HG03196 (cell line): ENCODE measurements at regions not wholly inside any gene's neighbourhood (a gene's known extent, or its start where the extent isn't known, plus 50 kb on each side); places are given as distances from the start of the nearest gene placed in this dataset.
"Not testable (repeated sequence)": the region's sequence is repeated elsewhere in the genome, so short reads cannot be mapped to it uniquely, and the experiment has no call there.

Experiments
- ATAC-seq: cut with Tn5 transposase; IDR thresholded peaks from one replicate; pipeline ENCODE4 v1.9.1; 2021; ENCODE audit not compliant: unreplicated experiment

DNA sequence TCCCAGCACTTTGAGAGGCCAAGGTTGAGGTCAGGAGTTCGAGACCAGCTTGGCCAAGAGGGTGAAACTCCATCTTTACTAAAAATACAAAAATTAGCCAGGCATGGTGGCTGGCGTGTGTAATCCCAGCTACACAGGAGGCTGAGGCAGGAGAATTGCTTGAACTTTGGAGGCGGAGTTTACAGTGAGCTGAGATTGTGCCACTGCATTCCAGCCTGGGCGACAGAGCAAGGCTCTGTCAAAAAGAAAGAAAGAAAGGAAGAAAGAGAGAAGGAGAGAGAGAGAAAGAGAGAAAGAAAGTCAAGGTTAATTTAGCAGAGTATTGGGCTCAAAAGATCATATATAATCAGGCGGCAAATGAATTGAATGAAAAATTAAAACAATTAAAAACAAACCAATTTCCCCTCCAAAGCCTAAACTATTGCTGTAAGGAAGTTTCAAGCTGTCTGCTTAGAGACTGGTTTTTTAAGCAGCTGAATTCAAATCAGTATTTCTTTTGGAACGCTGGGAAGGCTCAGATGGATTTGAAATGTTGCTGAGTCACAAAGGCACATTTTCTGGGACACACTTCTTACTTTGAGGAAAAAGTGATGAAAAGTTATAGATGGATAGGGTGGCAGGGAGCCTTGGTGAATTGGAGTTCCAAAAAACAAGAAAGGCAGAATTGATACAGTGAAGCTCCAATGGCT, 81.3 kb upstream of the BHLHE40 start:
- ATAC-seq: no peak

DNA sequence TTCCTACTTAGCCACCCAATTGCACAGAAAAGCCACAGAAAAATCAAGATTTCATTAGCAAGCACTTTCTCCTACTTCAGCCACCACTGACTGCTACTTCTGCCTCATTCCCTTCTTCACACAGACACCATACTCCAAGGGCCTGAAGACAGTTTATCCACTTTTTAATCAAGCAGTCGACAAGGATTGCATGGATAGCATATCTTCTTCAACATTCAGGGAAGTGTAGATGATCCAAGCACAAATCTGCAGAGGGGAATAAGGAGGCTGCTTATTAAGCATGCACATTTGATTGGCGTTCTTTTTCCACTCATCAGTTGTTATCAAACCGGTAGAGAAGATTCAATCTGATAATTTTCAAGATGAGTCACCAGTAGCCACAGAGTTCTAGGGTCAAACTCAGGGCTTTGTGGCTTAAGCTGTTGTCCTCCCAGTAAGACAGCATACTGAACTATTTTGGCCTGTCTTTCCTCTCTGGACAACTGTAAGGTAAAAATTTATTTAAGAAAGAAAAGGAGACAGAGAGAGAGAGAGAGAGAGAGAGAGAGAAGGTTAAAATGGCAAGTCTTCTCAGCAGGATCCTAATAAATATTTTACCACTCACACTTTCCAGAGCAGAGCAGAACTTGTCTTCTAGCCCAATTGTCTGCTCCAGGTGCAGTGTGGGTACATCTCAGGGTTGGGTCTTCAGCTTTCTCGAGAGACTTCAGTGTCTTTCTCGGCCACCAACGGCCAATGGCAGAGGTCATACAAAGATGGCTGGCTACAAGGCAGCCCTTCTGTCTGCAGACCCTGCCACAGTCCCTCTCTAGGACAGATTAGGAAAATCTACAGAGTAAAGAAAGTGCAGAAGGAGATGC, 80.6 kb upstream of the BHLHE40 start:
- peak; percentile 98 for ATAC-seq

GRCh38 chr3:4899710-4900109, 79.5 kb upstream of the BHLHE40 start:
- no peak for ATAC-seq

GRCh38 chr3:4900298-4900697, 78.9 kb upstream of the BHLHE40 start:
- no peak for ATAC-seq

GRCh38 chr3:4904811-4905695, 74.2 kb upstream of the BHLHE40 start:
- no peak for ATAC-seq

- no peak for ATAC-seq
These were observed 73.1 kb upstream of the BHLHE40 start for GRCh38 chr3:4906107-4906621.

- ATAC-seq: no peak
These were observed 72.2 kb upstream of the BHLHE40 start for GRCh38 chr3:4907050-4907449.

GRCh38 chr3:4907643-4908432, 71.4 kb upstream of the BHLHE40 start:
- no peak for ATAC-seq

DNA sequence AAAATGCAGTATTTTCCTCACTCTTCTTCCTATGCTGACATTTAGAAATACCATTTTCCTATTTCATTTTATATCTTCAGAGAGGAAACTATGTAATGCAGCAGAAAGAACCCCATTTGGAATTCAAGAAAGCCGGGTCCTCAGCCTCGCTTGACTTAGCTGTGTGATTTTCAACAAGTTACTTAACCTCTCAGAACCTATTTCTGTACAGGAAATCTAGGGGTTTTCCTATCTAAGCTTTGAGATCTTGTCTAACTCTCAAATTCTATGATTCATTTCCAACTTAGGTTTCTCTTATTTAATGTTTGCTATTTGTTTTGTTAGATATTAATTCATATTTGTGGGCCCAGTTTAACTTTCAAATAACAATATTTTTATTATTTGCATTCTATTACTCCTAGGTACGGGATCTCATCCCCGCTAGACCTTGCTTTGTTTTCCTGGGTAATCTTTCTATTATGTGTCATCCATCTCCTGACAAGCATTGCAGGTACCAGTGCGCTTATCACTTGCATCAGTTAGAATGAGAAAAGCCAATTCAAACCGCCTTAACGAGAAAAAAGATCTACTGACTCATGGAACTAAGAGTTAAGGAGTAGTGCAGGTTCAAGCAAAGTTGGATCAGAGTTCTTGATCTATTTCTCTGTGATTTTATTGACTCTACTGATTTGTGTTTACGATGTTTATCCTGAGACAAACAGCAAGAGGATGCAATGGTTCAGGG, 70.6 kb upstream of the BHLHE40 start:
- no peak for ATAC-seq

DNA sequence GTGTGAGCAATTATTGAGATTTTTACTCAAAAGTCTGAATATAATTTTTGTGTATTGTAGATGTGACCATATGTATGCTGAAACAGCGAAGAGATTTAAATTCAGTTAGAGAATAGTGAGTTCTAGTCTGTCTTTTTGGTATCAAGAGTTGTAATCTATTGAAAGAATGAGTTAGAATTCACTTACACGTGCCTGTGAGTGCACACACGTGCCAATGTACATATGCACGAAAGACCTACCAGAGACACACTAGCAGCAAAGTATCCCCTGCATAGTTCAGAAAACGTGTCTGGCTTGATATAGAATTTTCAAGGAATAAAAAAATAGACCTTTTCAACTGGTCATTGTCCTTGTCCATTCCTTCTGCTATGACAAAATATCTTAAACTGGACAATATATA, 64.8 kb upstream of the BHLHE40 start:
- ATAC-seq: no peak

DNA sequence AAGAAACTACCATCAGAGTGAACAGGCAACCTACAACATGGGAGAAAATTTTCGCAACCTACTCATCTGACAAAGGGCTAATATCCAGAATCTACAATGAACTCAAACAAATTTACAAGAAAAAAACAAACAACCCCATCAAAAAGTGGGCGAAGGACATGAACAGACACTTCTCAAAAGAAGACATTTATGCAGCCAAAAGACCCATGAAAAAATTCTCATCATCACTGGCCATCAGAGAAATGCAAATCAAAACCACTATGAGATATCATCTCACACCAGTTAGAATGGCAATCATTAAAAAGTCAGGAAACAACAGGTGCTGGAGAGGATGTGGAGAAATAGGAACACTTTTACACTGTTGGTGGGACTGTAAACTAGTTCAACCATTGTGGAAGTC, 57.6 kb upstream of the BHLHE40 start:
- not testable (repeated sequence) for ATAC-seq

GRCh38 chr3:4926892-4927291, 52.3 kb upstream of the BHLHE40 start:
- ATAC-seq: no peak

GRCh38 chr3:4928277-4928789, 50.9 kb upstream of the BHLHE40 start:
- no peak for ATAC-seq
